SU-DHL-6 (cell line): ENCODE measurements at regions not wholly inside any gene's neighbourhood (a gene's known extent, or its start where the extent isn't known, plus 50 kb on each side); places are given as distances from the start of the nearest gene placed in this dataset.

Experiments used
- CTCF ChIP-seq: fragments of 200-600 bp; sonication (generic); IDR thresholded peaks from one replicate; pipeline ENCODE4 v1.5.1; 2017; ENCODE audit warnings: antibody characterized with exemption, mild to moderate bottlenecking, low read length, moderate library complexity; ENCODE audit not compliant: insufficient read depth, poor library complexity, severe bottlenecking
- EZH2phosphoT487 ChIP-seq: fragments of 200-600 bp; sonication (generic), shearing (Covaris generic); conservative IDR thresholded peaks from 2 replicates; pipeline ENCODE4 v1.6.1; 2018; ENCODE audit warnings: mild to moderate bottlenecking, antibody characterized with exemption, low read length, moderate library complexity, mixed read lengths

GRCh38 chr20:11108102-11108810 is 434.5 kb upstream of the JAG1 start:
- TF ChIP-seq CTCF, result no peak
- TF ChIP-seq EZH2phosphoT487, result no peak
